ENCODE measurements at regions not wholly inside any gene's neighbourhood (a gene's known extent, or its start where the extent isn't known, plus 50 kb on each side); places are given as distances from the start of the nearest gene placed in this dataset.
A peak's percentile ranks its signal among the peaks of the same experiment; 100 is the strongest.

DNA sequence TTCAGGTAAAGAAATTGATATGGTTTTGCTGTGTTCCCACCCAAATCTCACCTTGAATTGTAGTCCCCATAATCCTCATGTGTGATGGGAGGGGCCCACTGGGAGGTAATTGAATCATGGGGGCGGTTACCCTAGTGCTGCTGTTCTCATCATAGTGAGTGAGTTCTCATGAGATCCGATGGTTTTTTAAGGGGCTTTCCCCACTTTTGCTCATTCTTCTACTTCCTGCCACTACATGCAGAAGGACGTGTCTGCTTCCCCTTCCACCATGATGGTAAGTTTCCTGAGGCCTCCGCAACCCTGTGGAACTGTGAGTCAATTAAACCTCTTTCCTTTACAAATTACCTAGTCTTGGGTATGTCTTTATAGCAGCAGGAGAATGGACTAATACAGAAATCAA lies 69.3 kb downstream of the MIS18A start:
- Histone ChIP-seq H2AFZ (ENCODE audit: low read depth, low read length) (no peak overlapping the region), H3K9me3 (replicated peaks; ENCODE audit: control insufficient read depth, insufficient read depth, low read depth, low read length) (no peaks in the 10 kb centered on the region), H3K9me1 (ENCODE audit: control insufficient read depth, insufficient read depth, low read length) (no peaks in the 10 kb centered on the region), H3K9ac (ENCODE audit: insufficient read depth in 1 of 2, low read depth in 2 of 2, low read length in 2 of 2) (no peak overlapping the region), H3K27ac (ENCODE audit: extremely low read depth, low read depth, low read length) (no peak overlapping the region), H3K36me3 (ENCODE audit: control insufficient read depth, insufficient read depth, low read length) (no peaks in the 10 kb centered on the region), H3K4me1 (replicated peaks in 1 of 2; ENCODE audit: control insufficient read depth in 2 of 2, insufficient read depth in 2 of 2, low read length in 2 of 2) (no peaks in the 10 kb centered on the region), H3K4me2 (ENCODE audit: insufficient read depth, low read length) (no peak overlapping the region), H3K27me3 (ENCODE audit: control insufficient read depth in 2 of 2, insufficient read depth in 2 of 2, low read length in 2 of 2) (peaks cover 2 to 8% of the 10 kb centered on the region in 2 experiments; a peak in 1 of 5 replicates), H3K4me3 (no peak overlapping the region), H3K79me2 (ENCODE audit: control insufficient read depth, insufficient read depth, low read length) (no peaks in the 10 kb centered on the region), H4K20me1 (replicated peaks; ENCODE audit: control insufficient read depth, insufficient read depth, low read length) (no peaks in the 10 kb centered on the region)
- in situ Hi-C loops (cut with MboI) (no loop called here), intact Hi-C loops (cut with micrococcal nuclease) (no loop called here)
- ATAC-seq = no peak
- ChIA-PET CTCF (ENCODE audit: low intra/inter-chr PET ratio) (no interaction called here), POLR2A (no interaction called here)
- WGBS (ENCODE audit: insufficient coverage, low coverage, missing lambda C conversion rate) = 2% methylated on average over 4 of the region's 4 CpGs
- FAIRE-seq = no peak
- TF ChIP-seq MTA3 (IDR thresholded peaks at IDR 0.05; ENCODE audit: borderline replicate concordance) = no peak
- no peak for TF ChIP-seq DLX4 (CRISPR knock-in tag; IDR thresholded peaks at IDR 0.05)
- TF ChIP-seq KDM5B (IDR thresholded peaks at IDR 0.05; ENCODE audit: insufficient replicate concordance, low read depth, low read length) = no peak
- DNase-seq (ENCODE audit: extremely low read depth in 1 of 4, low spot score in 3 of 4) = no peak
- no TSS peak for BruUV-seq (replicated peaks)

- Histone ChIP-seq H3K36me3 (ENCODE audit: control insufficient read depth, insufficient read depth, low read length) (no peaks in the 10 kb centered on the region), H3K9me1 (ENCODE audit: control insufficient read depth, insufficient read depth, low read length) (no peaks in the 10 kb centered on the region), H4K20me1 (replicated peaks; ENCODE audit: control insufficient read depth, insufficient read depth, low read length) (no peaks in the 10 kb centered on the region), H3K9ac (ENCODE audit: insufficient read depth in 1 of 2, low read depth in 2 of 2, low read length in 2 of 2) (no peak overlapping the region), H3K4me2 (ENCODE audit: insufficient read depth, low read length) (no peak overlapping the region), H3K27me3 (ENCODE audit: control insufficient read depth in 2 of 2, insufficient read depth in 2 of 2, low read length in 2 of 2) (peaks cover 2 to 10% of the 10 kb centered on the region in 2 experiments; a peak in 1 of 5 replicates), H3K9me3 (replicated peaks; ENCODE audit: control insufficient read depth, insufficient read depth, low read depth, low read length) (no peaks in the 10 kb centered on the region), H2AFZ (ENCODE audit: low read depth, low read length) (no peak overlapping the region), H3K4me3 (no peak overlapping the region), H3K4me1 (replicated peaks in 1 of 2; ENCODE audit: control insufficient read depth in 2 of 2, insufficient read depth in 2 of 2, low read length in 2 of 2) (no peaks in the 10 kb centered on the region), H3K79me2 (ENCODE audit: control insufficient read depth, insufficient read depth, low read length) (no peaks in the 10 kb centered on the region), H3K27ac (ENCODE audit: extremely low read depth, low read depth, low read length) (no peak overlapping the region)
- ChIA-PET POLR2A (no interaction called here), CTCF (ENCODE audit: low intra/inter-chr PET ratio) (no interaction called here)
- no peak for FAIRE-seq
- intact Hi-C loops (cut with micrococcal nuclease) (no loop called here), in situ Hi-C loops (cut with MboI) (no loop called here)
- no peak for ATAC-seq
- WGBS (ENCODE audit: insufficient coverage, low coverage, missing lambda C conversion rate) = 0% methylated on average over 2 of the region's 2 CpGs
- BruUV-seq (replicated peaks) = no TSS peak
- TF ChIP-seq HSF4 (CRISPR knock-in tag; IDR thresholded peaks at IDR 0.05; ENCODE audit: borderline replicate concordance) (no peak), NFIC (IDR thresholded peaks at IDR 0.05) (peak; percentile 63)
- DNase-seq (ENCODE audit: extremely low read depth in 1 of 4, low spot score in 3 of 4) = no peak
These were observed 71.5 kb downstream of the MIS18A start for GRCh38 chr21:32207406-32207716.
